IMR-90 (cell line): ENCODE measurements at regions not wholly inside any gene's neighbourhood (a gene's known extent, or its start where the extent isn't known, plus 50 kb on each side); places are given as distances from the start of the nearest gene placed in this dataset.

ENCODE experiments used
- ATAC-seq: fragments of 200-7000 bp; cut with Tn5 transposase; 2 replicates; pipeline ENCODE4 v1.9.1; 2020; ENCODE audit warnings: low read depth, mild to moderate bottlenecking, moderate library complexity
- BruUV-seq: library from RNA; stranded (reverse); fragments of 400-500 nt; replicated peaks from 2 replicates; lab custom pipeline; 2021; lab: Mats Ljungman, UMichigan
- CTCF ChIA-PET: fragments of 300-600 bp; formaldehyde crosslinking; extraction: SDS; loops from one replicate; lab custom pipeline; 2021; ENCODE audit warnings: antibody characterized with exemption; lab: Yijun Ruan, JAX
- POLR2A ChIA-PET: fragments of 300-600 bp; sonication (Branson Sonifier 250); formaldehyde crosslinking; loops from one replicate; lab custom pipeline; 2022; ENCODE audit warnings: antibody characterized with exemption; ENCODE audit not compliant: unreplicated experiment; lab: Charles Lee
- DNase-seq: peaks from one replicate; pipeline ENCODE4 v3.0.0; 2013
- H2AFZ ChIP-seq: replicated peaks from 2 replicates; pipeline ENCODE3; 2013; ENCODE audit warnings: low read length, mild to moderate bottlenecking; ENCODE audit not compliant: poor library complexity
- H2AK5ac ChIP-seq: 2 replicates; pipeline ENCODE4 v1.6.1; 2013; ENCODE audit warnings: low read depth, low read length, inconsistent platforms
- H2AK9ac ChIP-seq: replicated peaks from 2 replicates; pipeline ENCODE3; 2013; ENCODE audit warnings: mild to moderate bottlenecking, low read depth, low read length, moderate library complexity; ENCODE audit not compliant: poor library complexity
- H2BK120ac ChIP-seq: 2 replicates; pipeline ENCODE4 v1.6.1; 2013; ENCODE audit warnings: low read depth, low read length, inconsistent platforms
- H2BK15ac ChIP-seq: 3 replicates; pipeline ENCODE4 v1.6.1; 2013; ENCODE audit warnings: low read depth, low read length, inconsistent platforms
- H2BK20ac ChIP-seq: 2 replicates; pipeline ENCODE4 v1.6.1; 2013; ENCODE audit warnings: low read depth, mild to moderate bottlenecking, inconsistent platforms, low read length, moderate library complexity
- H2BK5ac ChIP-seq: 2 replicates; pipeline ENCODE4 v1.6.1; 2013; ENCODE audit warnings: mild to moderate bottlenecking, low read depth, low read length, inconsistent platforms; ENCODE audit not compliant: poor library complexity, severe bottlenecking
- H3K14ac ChIP-seq: replicated peaks from 2 replicates; pipeline ENCODE4 v1.6.1; 2013; ENCODE audit warnings: low read depth, low read length, inconsistent platforms
- H3K18ac ChIP-seq: 2 replicates; pipeline ENCODE4 v1.6.1; 2013; ENCODE audit warnings: low read depth, low read length, control low read depth
- H3K23ac ChIP-seq: 2 replicates; pipeline ENCODE4 v1.6.1; 2013; ENCODE audit warnings: low read depth, low read length, inconsistent platforms
- H3K27ac ChIP-seq: 2 replicates; pipeline ENCODE4 v1.5.1; 2013; ENCODE audit warnings: mild to moderate bottlenecking, control low read depth, low read length; ENCODE audit not compliant: insufficient read depth
- H3K27me3 ChIP-seq: 2 replicates; pipeline ENCODE4 v1.6.1; 2013; ENCODE audit warnings: low read length; ENCODE audit not compliant: control insufficient read depth, insufficient read depth
- H3K36me3 ChIP-seq: 2 replicates; pipeline ENCODE4 v1.6.1; 2013; ENCODE audit warnings: low read length, mixed read lengths; ENCODE audit not compliant: control insufficient read depth, insufficient read depth
- H3K4ac ChIP-seq: 2 replicates; pipeline ENCODE4 v1.6.1; 2013; ENCODE audit warnings: low read depth, low read length, inconsistent platforms
- H3K4me1 ChIP-seq: 2 replicates; pipeline ENCODE4 v1.6.1; 2013; ENCODE audit warnings: low read length, mixed read lengths; ENCODE audit not compliant: control insufficient read depth, insufficient read depth
- H3K4me2 ChIP-seq: 2 replicates; pipeline ENCODE4 v1.6.1; 2013; ENCODE audit warnings: low read depth, mild to moderate bottlenecking, control low read depth, low read length, moderate library complexity
- H3K4me3 ChIP-seq: 2 replicates; pipeline ENCODE4 v1.5.1; 2013; ENCODE audit warnings: low read depth, mild to moderate bottlenecking, control low read depth, low read length, moderate library complexity; ENCODE audit not compliant: insufficient read depth
- H3K56ac ChIP-seq: 2 replicates; pipeline ENCODE4 v1.6.1; 2013; ENCODE audit warnings: low read length, inconsistent platforms; ENCODE audit not compliant: insufficient read depth; ENCODE audit errors: extremely low read depth
- H3K79me1 ChIP-seq, 2 experiments: 2 replicates each; pipeline ENCODE4 v1.6.1; 2013; ENCODE audit warnings: low read length in 2 of 2, inconsistent platforms in 1 of 2, low read depth in 1 of 2
- H3K9ac ChIP-seq: 2 replicates; pipeline ENCODE4 v1.6.1; 2013; ENCODE audit warnings: low read depth, low read length, control low read depth
- H3K9me1 ChIP-seq: 2 replicates; pipeline ENCODE4 v1.6.1; 2013; ENCODE audit warnings: low read length, inconsistent platforms; ENCODE audit not compliant: insufficient read depth
- H3K9me3 ChIP-seq: 2 replicates; pipeline ENCODE4 v1.6.1; 2013; ENCODE audit warnings: low read length; ENCODE audit not compliant: control insufficient read depth, insufficient read depth
- H4K20me1 ChIP-seq: 2 replicates; pipeline ENCODE4 v1.6.1; 2013; ENCODE audit warnings: low read length, inconsistent platforms; ENCODE audit not compliant: insufficient read depth
- H4K5ac ChIP-seq: 2 replicates; pipeline ENCODE4 v1.6.1; 2013; ENCODE audit warnings: mild to moderate bottlenecking, low read depth, low read length, control low read depth
- H4K8ac ChIP-seq, 2 experiments: 2 replicates each; pipeline ENCODE4 v1.6.1; 2013; ENCODE audit warnings: low read depth in 2 of 2, low read length in 2 of 2, control low read depth in 1 of 2, inconsistent platforms in 1 of 2
- H4K91ac ChIP-seq: 2 replicates; pipeline ENCODE4 v1.6.1; 2013; ENCODE audit warnings: low read depth, low read length, inconsistent platforms; ENCODE audit not compliant: insufficient read depth
- CEBPB ChIP-seq: IDR thresholded peaks from 2 replicates; pipeline ENCODE4 v1.6.1; 2012; ENCODE audit warnings: low read depth, low read length, improper control_type of control experiment
- NFE2L2 ChIP-seq: fragments of 150-350 bp; IDR thresholded peaks from 2 replicates; pipeline ENCODE4 v1.6.1; 2016; ENCODE audit warnings: low read depth, mild to moderate bottlenecking, low read length
- RFX5 ChIP-seq: IDR thresholded peaks from 2 replicates; pipeline ENCODE4 v1.8.0; 2012; ENCODE audit warnings: low read depth, mild to moderate bottlenecking, low read length, moderate library complexity
- SMC3 ChIP-seq: fragments of 150-350 bp; IDR thresholded peaks from 2 replicates; pipeline ENCODE4 v1.6.1; 2016; ENCODE audit warnings: low read depth, mild to moderate bottlenecking, antibody characterized with exemption, low read length, moderate library complexity
- WGBS, 2 experiments: methylation state at CpG; one replicate each; pipeline versions ENCODE4 v1.1.5 to v1.1.7; 2013; ENCODE audit warnings: missing lambda C conversion rate in 2 of 2; ENCODE audit not compliant: insufficient read length in 1 of 2; ENCODE audit errors: extremely low coverage in 2 of 2; 5-methylcytosine and 5-hydroxymethylcytosine counted together
- dilution Hi-C: fragments of 300-500 bp; cut with HindIII; formaldehyde crosslinking; loops from one replicate; pipeline ENCODE4 v1.14.3; 2018; ENCODE audit warnings: low sequenced_read_pairs; ENCODE audit not compliant: unreplicated experiment
- in situ Hi-C: fragments of 300-500 bp; cut with MboI; formaldehyde crosslinking; loops from 3 replicates; pipeline ENCODE4 v1.14.3; 2019; ENCODE audit warnings: low sequenced_read_pairs, inconsistent platforms, mixed read lengths
- intact Hi-C: fragments of 100-400 bp; cut with micrococcal nuclease; formaldehyde crosslinking; loops from 2 replicates; pipeline ENCODE4 v1.10.0; 2022

GRCh38 chr2:150376553-150377335, 110.7 kb downstream of the RND3 start:
- Histone ChIP-seq H2BK20ac (no peak overlapping the region), H3K79me1 (no peaks in the 10 kb centered on the region), H4K20me1 (no peaks in the 10 kb centered on the region), H3K4me3 (no peak overlapping the region), H2AFZ (no peak overlapping the region), H3K18ac (no peak overlapping the region), H3K36me3 (no peaks in the 10 kb centered on the region), H3K9me1 (no peaks in the 10 kb centered on the region), H3K27ac (no peak overlapping the region), H3K9ac (no peak overlapping the region), H4K8ac (no peak overlapping the region), H2BK5ac (no peak overlapping the region), H3K4me2 (no peak overlapping the region), H3K23ac (no peak overlapping the region), H3K27me3 (no peaks in the 10 kb centered on the region), H4K5ac (no peak overlapping the region), H3K14ac (no peak overlapping the region), H3K56ac (no peak overlapping the region), H3K4me1 (no peaks in the 10 kb centered on the region; the same call in 1 of the 2 replicates), H4K91ac (no peak overlapping the region), H3K4ac (no peak overlapping the region), H2BK15ac (no peak overlapping the region), H2AK9ac (no peak overlapping the region), H2BK120ac (no peak overlapping the region), H3K9me3 (no peaks in the 10 kb centered on the region), H2AK5ac (no peak overlapping the region)
- DNase-seq (peak; percentile 34), ATAC-seq (peak; percentile 51)
- no peak for TF ChIP-seq NFE2L2
- TF ChIP-seq CEBPB = peak; percentile 44; the same call in 1 of the 2 replicates
- no peak for TF ChIP-seq RFX5
- TF ChIP-seq SMC3 = no peak
- dilution Hi-C loops (no loop called here), in situ Hi-C loops (no loop called here), intact Hi-C loops (loop anchor here (10.0 kb wide), 1 partner anchor 72 kb away; no protein-coding TSS in a partner anchor)
- BruUV-seq = no TSS peak
- CTCF ChIA-PET = interaction anchor here (1.3 kb wide), 1 partner anchor 778 kb away, joined by 3 read pairs; no protein-coding TSS in a partner anchor
- WGBS, 2 experiments = no CpG with 5 or more reads among the region's 7 CpGs
- POLR2A ChIA-PET = no interaction called here
